ENCODE measurements at regions not wholly inside any gene's neighbourhood (a gene's known extent, or its start where the extent isn't known, plus 50 kb on each side); places are given as distances from the start of the nearest gene placed in this dataset.

DNA sequence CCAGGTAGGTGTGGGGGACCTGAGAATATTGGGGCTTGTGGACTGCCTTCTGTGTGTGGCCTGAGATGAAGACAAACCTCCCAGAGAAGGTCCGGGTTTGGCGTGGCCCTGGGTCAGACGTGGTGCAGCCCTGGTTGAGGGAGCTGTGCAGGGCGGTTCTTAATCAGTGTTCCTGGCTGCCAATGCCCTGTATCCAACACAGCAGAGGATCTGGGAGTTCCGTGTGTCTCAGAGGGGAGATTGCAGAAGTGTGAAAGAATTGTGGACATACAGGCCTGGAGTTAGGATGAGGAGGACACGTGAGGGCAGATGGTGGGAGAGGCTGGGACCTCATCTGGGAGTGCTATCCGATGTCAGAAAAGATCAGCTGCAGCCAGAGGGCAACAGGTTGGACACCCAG is 102.0 kb upstream of the NECTIN1 start:
- H3K27me3 ChIP-seq (ENCODE audit: insufficient read depth, low read length), result peaks cover 2% of the 10 kb centered on the region
- no peak overlapping the region for H3K4me3 Mint-ChIP-seq (ENCODE audit: unreplicated experiment)
- no peaks in the 10 kb centered on the region for H3K36me3 ChIP-seq (ENCODE audit: insufficient read depth, low read length)
- no peak overlapping the region for H3K4me2 ChIP-seq (ENCODE audit: low read length)
- H3K27ac ChIP-seq (ENCODE audit: low read depth, low read length), result no peak overlapping the region
- H2AFZ ChIP-seq (ENCODE audit: low read depth, low read length), result no peak overlapping the region
- no peak overlapping the region for H3K27ac Mint-ChIP-seq (ENCODE audit: unreplicated experiment)
- no peak for FAIRE-seq
- peaks cover 34% of the 10 kb centered on the region for H3K27me3 Mint-ChIP-seq (ENCODE audit: low read depth, unreplicated experiment)
- H3K79me2 ChIP-seq (ENCODE audit: insufficient read depth, low read length), result no peaks in the 10 kb centered on the region
- H3K36me3 Mint-ChIP-seq (ENCODE audit: low read depth, unreplicated experiment), result peaks cover 2% of the 10 kb centered on the region
- no peak for TF ChIP-seq EZH2 (IDR thresholded peaks at IDR 0.05; ENCODE audit: insufficient read depth, low read length)
- TF ChIP-seq, protein P1, sequence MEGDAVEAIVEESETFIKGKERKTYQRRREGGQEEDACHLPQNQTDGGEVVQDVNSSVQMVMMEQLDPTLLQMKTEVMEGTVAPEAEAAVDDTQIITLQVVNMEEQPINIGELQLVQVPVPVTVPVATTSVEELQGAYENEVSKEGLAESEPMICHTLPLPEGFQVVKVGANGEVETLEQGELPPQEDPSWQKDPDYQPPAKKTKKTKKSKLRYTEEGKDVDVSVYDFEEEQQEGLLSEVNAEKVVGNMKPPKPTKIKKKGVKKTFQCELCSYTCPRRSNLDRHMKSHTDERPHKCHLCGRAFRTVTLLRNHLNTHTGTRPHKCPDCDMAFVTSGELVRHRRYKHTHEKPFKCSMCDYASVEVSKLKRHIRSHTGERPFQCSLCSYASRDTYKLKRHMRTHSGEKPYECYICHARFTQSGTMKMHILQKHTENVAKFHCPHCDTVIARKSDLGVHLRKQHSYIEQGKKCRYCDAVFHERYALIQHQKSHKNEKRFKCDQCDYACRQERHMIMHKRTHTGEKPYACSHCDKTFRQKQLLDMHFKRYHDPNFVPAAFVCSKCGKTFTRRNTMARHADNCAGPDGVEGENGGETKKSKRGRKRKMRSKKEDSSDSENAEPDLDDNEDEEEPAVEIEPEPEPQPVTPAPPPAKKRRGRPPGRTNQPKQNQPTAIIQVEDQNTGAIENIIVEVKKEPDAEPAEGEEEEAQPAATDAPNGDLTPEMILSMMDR (IDR thresholded peaks at IDR 0.05; ENCODE audit: insufficient read depth, low read depth, low read length), result no peak
- peaks cover 8% of the 10 kb centered on the region for H3K4me1 Mint-ChIP-seq (ENCODE audit: low read depth, unreplicated experiment)
- H3K4me3 ChIP-seq (ENCODE audit: insufficient read depth, low read depth, low read length), result no peak overlapping the region
- peaks cover 19% of the 10 kb centered on the region for H3K9me3 Mint-ChIP-seq (ENCODE audit: unreplicated experiment)
- no peak for DNase-seq (ENCODE audit: low read depth)
- no peak overlapping the region for H3K9ac ChIP-seq (ENCODE audit: low read length)
- H3K4me1 ChIP-seq (ENCODE audit: insufficient read depth, low read length), result peaks cover 5% of the 10 kb centered on the region
- H4K20me1 ChIP-seq (ENCODE audit: insufficient read depth, low read length), result no peaks in the 10 kb centered on the region
- peaks cover 2% of the 10 kb centered on the region for H3K9me3 ChIP-seq (ENCODE audit: insufficient read depth, low read depth, low read length)

DNA sequence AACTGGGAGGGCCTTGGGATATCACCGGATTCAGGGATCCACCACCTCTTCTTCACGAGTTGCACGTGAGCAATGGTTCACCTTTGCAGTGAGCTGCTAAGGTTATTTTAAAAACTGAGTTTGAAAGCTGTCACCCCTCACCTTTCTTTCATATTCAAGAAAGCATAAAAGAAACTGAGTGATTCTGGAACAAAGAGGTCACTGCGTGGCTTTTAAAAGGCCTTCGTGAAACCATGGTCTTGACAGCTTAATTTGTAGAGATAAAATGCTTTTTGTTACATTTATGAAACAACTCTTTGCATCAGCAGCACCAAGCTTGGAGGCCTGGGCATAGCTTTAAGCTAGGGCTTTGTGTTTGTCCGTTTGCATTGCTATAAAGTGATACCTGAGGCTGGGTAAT is 101.4 kb upstream of the NECTIN1 start:
- no peaks in the 10 kb centered on the region for H3K79me2 ChIP-seq (ENCODE audit: insufficient read depth, low read length)
- no peaks in the 10 kb centered on the region for H3K36me3 ChIP-seq (ENCODE audit: insufficient read depth, low read length)
- Mint-ChIP-seq H3K4me3 (ENCODE audit: unreplicated experiment) (no peak overlapping the region), H3K9me3 (ENCODE audit: unreplicated experiment) (peaks cover 22% of the 10 kb centered on the region), H3K27ac (ENCODE audit: unreplicated experiment) (no peak overlapping the region), H3K4me1 (ENCODE audit: low read depth, unreplicated experiment) (peaks cover 5% of the 10 kb centered on the region), H3K36me3 (ENCODE audit: low read depth, unreplicated experiment) (peaks cover 2% of the 10 kb centered on the region), H3K27me3 (ENCODE audit: low read depth, unreplicated experiment) (peaks cover 29% of the 10 kb centered on the region)
- DNase-seq (ENCODE audit: low read depth) (no peak), FAIRE-seq (no peak)
- no peak overlapping the region for H3K4me3 ChIP-seq (ENCODE audit: insufficient read depth, low read depth, low read length)
- H3K4me2 ChIP-seq (ENCODE audit: low read length), result no peak overlapping the region
- no peak overlapping the region for H3K9ac ChIP-seq (ENCODE audit: low read length)
- no peaks in the 10 kb centered on the region for H4K20me1 ChIP-seq (ENCODE audit: insufficient read depth, low read length)
- peaks cover 2% of the 10 kb centered on the region for H3K27me3 ChIP-seq (ENCODE audit: insufficient read depth, low read length)
- TF ChIP-seq, protein P1 (IDR thresholded peaks at IDR 0.05; ENCODE audit: insufficient read depth, low read depth, low read length), result no peak
- TF ChIP-seq EZH2 (IDR thresholded peaks at IDR 0.05; ENCODE audit: insufficient read depth, low read length), result no peak
- H3K27ac ChIP-seq (ENCODE audit: low read depth, low read length), result no peak overlapping the region
- H2AFZ ChIP-seq (ENCODE audit: low read depth, low read length), result no peak overlapping the region
- H3K9me3 ChIP-seq (ENCODE audit: insufficient read depth, low read depth, low read length), result peaks cover 2% of the 10 kb centered on the region
- peaks cover 5% of the 10 kb centered on the region for H3K4me1 ChIP-seq (ENCODE audit: insufficient read depth, low read length)

DNA sequence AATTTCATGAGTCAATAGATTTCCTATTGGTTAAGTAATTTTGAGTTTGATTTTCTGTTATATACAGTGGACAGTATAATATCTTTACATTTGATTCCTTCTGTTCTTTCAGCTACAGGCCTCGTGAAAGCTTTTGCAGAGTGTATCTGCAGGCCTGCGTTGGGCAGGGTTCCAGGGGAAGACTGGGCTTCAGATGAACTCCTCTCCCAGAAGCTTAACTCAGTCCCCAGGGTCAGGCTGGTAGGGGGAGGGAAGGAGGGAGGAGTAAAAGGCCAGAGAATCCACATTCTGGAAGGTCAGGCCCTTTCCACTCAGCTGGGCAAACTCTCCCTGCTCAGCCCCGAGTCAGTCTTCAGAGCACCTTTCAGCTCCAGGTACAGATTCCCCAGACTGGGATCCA is 100.4 kb upstream of the NECTIN1 start:
- Histone ChIP-seq H3K79me2 (ENCODE audit: insufficient read depth, low read length) (no peaks in the 10 kb centered on the region), H3K9me3 (ENCODE audit: insufficient read depth, low read depth, low read length) (peaks cover 2% of the 10 kb centered on the region), H2AFZ (ENCODE audit: low read depth, low read length) (no peak overlapping the region), H3K27me3 (ENCODE audit: insufficient read depth, low read length) (peaks cover 2% of the 10 kb centered on the region), H3K27ac (ENCODE audit: low read depth, low read length) (no peak overlapping the region), H3K36me3 (ENCODE audit: insufficient read depth, low read length) (no peaks in the 10 kb centered on the region), H3K4me1 (ENCODE audit: insufficient read depth, low read length) (peaks cover 5% of the 10 kb centered on the region), H4K20me1 (ENCODE audit: insufficient read depth, low read length) (no peaks in the 10 kb centered on the region), H3K9ac (ENCODE audit: low read length) (no peak overlapping the region), H3K4me3 (ENCODE audit: insufficient read depth, low read depth, low read length) (no peak overlapping the region), H3K4me2 (ENCODE audit: low read length) (no peak overlapping the region)
- TF ChIP-seq EZH2 (IDR thresholded peaks at IDR 0.05; ENCODE audit: insufficient read depth, low read length), result no peak
- TF ChIP-seq, protein P1 (IDR thresholded peaks at IDR 0.05; ENCODE audit: insufficient read depth, low read depth, low read length), result no peak
- DNase-seq (ENCODE audit: low read depth) (no peak), FAIRE-seq (no peak)
- no peaks in the 10 kb centered on the region for H3K36me3 Mint-ChIP-seq (ENCODE audit: low read depth, unreplicated experiment)
- H3K27ac Mint-ChIP-seq (ENCODE audit: unreplicated experiment), result no peak overlapping the region
- peaks cover 5% of the 10 kb centered on the region for H3K4me1 Mint-ChIP-seq (ENCODE audit: low read depth, unreplicated experiment)
- H3K4me3 Mint-ChIP-seq (ENCODE audit: unreplicated experiment), result no peak overlapping the region
- H3K9me3 Mint-ChIP-seq (ENCODE audit: unreplicated experiment), result peaks cover 20% of the 10 kb centered on the region
- H3K27me3 Mint-ChIP-seq (ENCODE audit: low read depth, unreplicated experiment), result peaks cover 24% of the 10 kb centered on the region

All from astrocyte (in vitro differentiated cells and primary cell).